Choroid plexus epithelial cell (primary cell): ENCODE measurements at regions not wholly inside any gene's neighbourhood (a gene's known extent, or its start where the extent isn't known, plus 50 kb on each side); places are given as distances from the start of the nearest gene placed in this dataset.
"Not testable (repeated sequence)": the region's sequence is repeated elsewhere in the genome, so short reads cannot be mapped to it uniquely, and the experiment has no call there.

Source experiments
- DNase-seq: peaks from one replicate; pipeline ENCODE4 v3.0.0-alpha.2; 2010; ENCODE audit warnings: low read depth
- H3K4me3 ChIP-seq: 2 replicates; pipeline ENCODE4 v1.5.1; 2011; ENCODE audit warnings: low read depth, mild to moderate bottlenecking, control low read depth, low read length, moderate library complexity
- TF ChIP-seq, protein P1 (sequence below): conservative IDR thresholded peaks from 2 replicates; pipeline ENCODE4 v1.5.1; 2011; ENCODE audit warnings: low read depth, mild to moderate bottlenecking, control low read depth, inconsistent platforms, low read length, moderate library complexity

DNA sequence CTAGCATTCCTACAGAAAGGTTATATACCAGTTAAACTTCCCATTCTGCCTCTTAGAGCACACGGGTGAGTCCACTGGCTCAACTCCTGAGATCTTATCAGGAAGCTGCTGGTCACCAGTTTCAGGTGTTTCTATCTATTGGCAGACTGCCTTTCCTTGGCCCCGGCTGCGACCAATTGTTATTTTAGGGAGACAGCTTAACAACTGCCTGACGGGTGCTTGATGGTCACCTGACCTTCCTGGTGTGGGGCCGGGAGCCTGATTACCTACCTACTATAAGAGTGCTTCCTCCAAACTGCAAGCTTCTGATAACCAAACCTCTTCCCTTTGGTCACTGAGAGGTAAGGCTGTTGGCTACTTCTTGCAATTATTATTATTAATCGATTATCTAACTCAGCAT is 122.1 kb upstream of the XIRP2 start:
- TF ChIP-seq, protein P1, sequence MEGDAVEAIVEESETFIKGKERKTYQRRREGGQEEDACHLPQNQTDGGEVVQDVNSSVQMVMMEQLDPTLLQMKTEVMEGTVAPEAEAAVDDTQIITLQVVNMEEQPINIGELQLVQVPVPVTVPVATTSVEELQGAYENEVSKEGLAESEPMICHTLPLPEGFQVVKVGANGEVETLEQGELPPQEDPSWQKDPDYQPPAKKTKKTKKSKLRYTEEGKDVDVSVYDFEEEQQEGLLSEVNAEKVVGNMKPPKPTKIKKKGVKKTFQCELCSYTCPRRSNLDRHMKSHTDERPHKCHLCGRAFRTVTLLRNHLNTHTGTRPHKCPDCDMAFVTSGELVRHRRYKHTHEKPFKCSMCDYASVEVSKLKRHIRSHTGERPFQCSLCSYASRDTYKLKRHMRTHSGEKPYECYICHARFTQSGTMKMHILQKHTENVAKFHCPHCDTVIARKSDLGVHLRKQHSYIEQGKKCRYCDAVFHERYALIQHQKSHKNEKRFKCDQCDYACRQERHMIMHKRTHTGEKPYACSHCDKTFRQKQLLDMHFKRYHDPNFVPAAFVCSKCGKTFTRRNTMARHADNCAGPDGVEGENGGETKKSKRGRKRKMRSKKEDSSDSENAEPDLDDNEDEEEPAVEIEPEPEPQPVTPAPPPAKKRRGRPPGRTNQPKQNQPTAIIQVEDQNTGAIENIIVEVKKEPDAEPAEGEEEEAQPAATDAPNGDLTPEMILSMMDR: no peak
- no peak for DNase-seq
- H3K4me3 ChIP-seq: no peak overlapping the region

DNA sequence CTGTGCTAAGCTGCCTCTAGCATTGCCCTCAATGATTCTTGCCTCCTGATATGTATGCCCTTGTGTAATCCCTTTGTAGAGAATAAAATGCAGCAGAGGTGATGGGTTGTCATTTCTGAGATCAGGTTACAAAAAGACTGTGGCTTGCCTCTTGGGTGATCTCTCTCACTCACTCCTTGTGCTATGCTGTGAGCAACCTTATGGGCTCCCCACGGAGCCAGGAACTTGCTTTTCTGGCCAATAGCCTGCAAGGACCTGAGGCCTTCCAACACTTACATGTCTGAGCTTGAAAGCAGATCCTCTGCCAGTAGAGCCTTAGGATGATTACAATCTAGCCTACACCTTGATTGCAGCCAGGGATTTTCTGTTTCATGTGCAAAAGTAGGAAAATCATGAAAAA is 123.1 kb upstream of the XIRP2 start:
- peak; percentile 67 for DNase-seq
- no peak overlapping the region for H3K4me3 ChIP-seq
- TF ChIP-seq, protein P1: no peak

DNA sequence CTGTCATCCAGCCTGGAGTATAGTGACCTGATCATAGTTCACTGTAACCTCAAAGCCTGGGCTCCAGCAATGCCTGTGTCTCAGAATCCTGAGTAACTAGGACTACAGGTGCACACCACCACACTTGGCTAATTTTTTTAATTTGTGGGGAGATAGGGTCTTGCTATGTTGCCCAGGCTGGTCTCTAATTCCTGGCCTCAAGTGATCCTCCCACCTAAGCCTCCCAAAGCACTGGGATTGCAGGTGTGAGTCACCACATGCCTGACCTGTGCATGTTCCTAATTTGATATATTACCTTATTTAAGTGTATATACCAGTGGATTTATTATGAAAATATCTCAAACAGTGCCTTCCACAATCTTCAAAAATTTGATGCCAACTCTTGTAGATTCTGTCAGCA is 123.6 kb upstream of the XIRP2 start:
- no peak overlapping the region for H3K4me3 ChIP-seq
- TF ChIP-seq, protein P1: no peak
- DNase-seq: no peak

DNA sequence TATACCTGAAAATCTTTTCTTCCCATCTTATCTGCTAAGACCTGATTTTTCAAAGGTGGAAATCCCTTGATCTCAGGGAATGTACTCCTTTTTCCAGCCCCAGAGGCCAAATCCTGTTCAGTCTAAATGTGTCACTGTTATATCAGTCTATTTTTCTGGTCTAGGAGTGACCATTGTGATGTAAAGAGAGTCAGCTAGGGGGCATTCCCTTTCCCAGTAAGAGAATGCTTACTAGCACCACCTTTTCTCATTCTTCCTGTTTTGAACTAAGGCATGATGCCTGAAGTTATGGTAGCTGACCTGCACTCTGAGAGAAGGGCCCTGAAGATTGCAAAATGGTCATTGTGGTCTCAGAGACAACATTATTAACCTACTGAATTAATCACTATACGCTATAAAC is 124.1 kb upstream of the XIRP2 start:
- no peak overlapping the region for H3K4me3 ChIP-seq
- DNase-seq: no peak
- TF ChIP-seq, protein P1: no peak

DNA sequence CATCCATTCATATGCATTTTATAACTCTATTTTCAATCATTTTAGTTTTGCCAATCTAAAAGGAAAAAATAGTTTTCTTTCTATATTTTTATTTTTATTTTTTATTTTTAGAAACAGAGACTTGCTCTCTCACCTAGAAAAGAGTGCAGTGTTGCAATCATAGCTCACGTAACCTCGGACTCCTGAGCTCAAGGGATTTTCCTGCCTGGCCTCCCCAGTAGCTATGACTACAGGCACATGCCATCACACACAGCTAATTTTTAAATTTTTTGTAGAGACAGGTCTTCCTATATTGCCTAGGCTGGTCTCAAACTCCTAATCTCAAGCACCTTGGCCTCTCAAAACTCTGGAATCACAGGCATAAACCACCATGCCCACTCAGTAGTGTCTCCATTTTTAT is 125.5 kb upstream of the XIRP2 start:
- peak; percentile 13 for DNase-seq
- TF ChIP-seq, protein P1: no peak
- H3K4me3 ChIP-seq: no peak overlapping the region

DNA sequence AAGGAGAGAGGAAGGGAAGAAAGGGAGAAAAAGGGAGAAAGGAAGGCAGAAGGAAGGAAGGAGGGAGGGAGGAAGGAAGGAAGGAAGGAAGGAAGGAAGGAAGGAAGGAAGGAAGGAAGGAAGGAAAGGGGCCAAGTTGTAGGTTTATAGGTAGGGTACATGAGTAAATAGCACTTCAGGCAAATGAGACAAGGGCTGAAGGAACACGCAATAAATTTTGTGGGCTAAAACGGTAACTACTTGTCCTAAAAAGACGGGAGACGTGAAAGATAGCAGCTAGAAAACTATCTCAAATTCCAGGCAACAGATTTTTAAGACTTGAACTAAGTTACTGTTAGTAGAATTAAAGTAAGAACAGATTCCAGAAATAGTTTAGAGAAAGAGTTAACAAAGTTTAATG is 129.3 kb upstream of the XIRP2 start:
- DNase-seq: no peak
- H3K4me3 ChIP-seq: no peak overlapping the region
- TF ChIP-seq, protein P1: no peak

DNA sequence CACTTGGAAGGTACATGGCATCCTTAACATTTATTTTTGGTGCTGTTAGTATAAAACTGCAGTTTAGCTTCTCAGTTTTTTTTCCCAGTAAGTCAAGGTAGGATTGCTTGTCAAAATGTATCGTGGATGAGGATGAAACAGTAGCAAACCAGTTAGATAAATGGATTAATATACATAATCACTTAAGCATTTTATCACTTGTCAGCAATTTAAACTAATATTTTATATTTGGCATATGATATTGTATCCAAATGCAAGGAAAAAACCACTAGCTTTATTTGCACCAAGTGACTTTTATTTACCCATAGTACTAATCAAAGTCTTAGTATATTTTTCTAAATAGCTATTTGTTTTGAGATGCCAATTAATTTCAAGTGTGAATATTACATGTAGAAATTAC is 137.7 kb upstream of the XIRP2 start:
- no peak for DNase-seq
- no peak overlapping the region for H3K4me3 ChIP-seq
- TF ChIP-seq, protein P1: no peak

DNA sequence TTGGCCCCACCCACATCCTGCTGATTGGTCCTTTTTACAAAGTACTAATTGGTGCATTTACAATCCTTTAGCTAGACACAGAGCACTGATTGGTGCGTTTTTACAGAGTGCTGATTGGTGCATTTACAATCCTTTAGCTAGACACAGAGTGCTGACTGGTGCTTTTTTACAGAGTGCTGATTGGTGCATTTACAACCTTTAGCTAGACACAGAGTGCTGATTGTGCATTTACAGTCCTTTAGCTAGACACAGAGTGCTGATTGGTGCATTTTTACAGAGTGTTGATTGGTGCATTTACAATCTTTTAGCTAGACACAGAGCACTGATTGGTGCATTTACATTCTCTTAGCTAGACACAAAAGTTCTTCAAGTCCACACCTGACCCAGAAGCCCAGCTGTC is 144.2 kb upstream of the XIRP2 start:
- H3K4me3 ChIP-seq, DNase-seq: not testable (repeated sequence)

DNA sequence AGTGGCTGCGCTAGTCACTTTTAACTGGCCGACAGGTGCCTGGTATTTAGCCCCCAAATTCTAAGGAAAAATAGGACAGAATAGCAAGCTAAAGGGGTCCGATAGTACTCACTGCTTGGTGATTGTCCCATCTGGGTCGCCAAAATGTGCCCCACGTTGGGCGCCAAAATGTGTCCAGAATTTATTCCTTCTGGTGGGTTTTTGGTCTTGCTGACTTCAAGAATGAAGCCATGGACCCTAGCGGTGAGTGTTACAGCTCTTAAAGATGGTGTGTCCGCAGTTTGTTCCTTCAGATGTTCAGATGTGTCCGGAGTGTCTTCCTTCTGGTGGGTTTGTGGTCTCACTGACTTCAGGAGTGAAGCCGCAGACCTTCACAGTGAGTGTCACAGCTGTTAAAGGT is 144.8 kb upstream of the XIRP2 start:
- peak; percentile 2 for DNase-seq

More for the DNA sequence above, 144.8 kb upstream of the XIRP2 start:
- H3K4me3 ChIP-seq: not testable (repeated sequence)
